Spleen (tissue), 11 donors: ENCODE measurements at regions not wholly inside any gene's neighbourhood (a gene's known extent, or its start where the extent isn't known, plus 50 kb on each side); places are given as distances from the start of the nearest gene placed in this dataset.

Experiments
- DNase-seq: peaks from one replicate; pipeline ENCODE4 v3.0.0-alpha.2; 2020
- H3K27ac ChIP-seq, 8 donors: fragments of 200-600 bp; sonication (generic) in 7 of 8; 1 replicate in 4 of 8; 2 replicates in 4 of 8; pipeline versions ENCODE4 v1.5.0 to v1.8.0; 2016 to 2021; ENCODE audit warnings: inconsistent platforms in 4 of 8, mild to moderate bottlenecking in 4 of 8, moderate library complexity in 1 of 8
- H3K27me3 ChIP-seq, 7 donors: fragments of 200-600 bp; sonication (generic) in 6 of 7; replicated peaks in 1 of 7; 1 replicate in 4 of 7; 2 replicates in 3 of 7; pipeline versions ENCODE4 v1.5.0 to v1.8.0; 2016 to 2021; ENCODE audit warnings: inconsistent platforms in 3 of 7, mild to moderate bottlenecking in 1 of 7
- H3K36me3 ChIP-seq, 6 donors: fragments of 200-600 bp; sonication (generic) in 5 of 6; 1 replicate in 4 of 6; 2 replicates in 2 of 6; pipeline versions ENCODE4 v1.5.0 to v1.8.0; 2016 to 2021; ENCODE audit warnings: inconsistent platforms in 2 of 6
- H3K4me1 ChIP-seq, 6 donors: fragments of 200-600 bp; sonication (generic) in 5 of 6; 1 replicate in 3 of 6; 2 replicates in 3 of 6; pipeline versions ENCODE4 v1.5.0 to v1.8.0; 2016 to 2021; ENCODE audit warnings: inconsistent platforms in 3 of 6
- H3K4me3 ChIP-seq, 8 donors: fragments of 200-600 bp; sonication (generic) in 7 of 8; 1 replicate in 4 of 8; 2 replicates in 4 of 8; pipeline versions ENCODE4 v1.5.0 to v1.8.0; 2016 to 2021; ENCODE audit warnings: inconsistent platforms in 4 of 8, mild to moderate bottlenecking in 4 of 8, moderate library complexity in 2 of 8
- H3K9me3 ChIP-seq, 8 donors: fragments of 200-600 bp; sonication (generic) in 7 of 8; 1 replicate in 4 of 8; 2 replicates in 4 of 8; pipeline versions ENCODE4 v1.5.0 to v1.8.0; 2016 to 2021; ENCODE audit warnings: inconsistent platforms in 4 of 8
- POLR2A ChIP-seq, 3 donors: fragments of 450-650 bp; IDR thresholded peaks; one replicate each; pipeline ENCODE4 v1.5.1; 2017; ENCODE audit warnings: antibody characterized with exemption in 3 of 3, mild to moderate bottlenecking in 1 of 3
- POLR2AphosphoS5 ChIP-seq, 3 donors: sonication (generic); formaldehyde crosslinking; IDR thresholded peaks; one replicate each; pipeline ENCODE4 v1.5.1; 2017; ENCODE audit warnings: antibody characterized with exemption in 3 of 3
- WGBS, 5 donors: extraction: QIAGEN DNeasy Blood & Tissue Kit in 3 of 5; methylation state at CpG; one replicate each; pipeline versions ENCODE4 v1.1.5 to v1.1.7; 2013 to 2018; 5-methylcytosine and 5-hydroxymethylcytosine counted together
- intact Hi-C: fragments of 100-400 bp; cut with DNase I; formaldehyde crosslinking; loops from one replicate; pipeline ENCODE4 v1.15.0; 2023; ENCODE audit warnings: low total_unique reads
- TF ChIP-seq, protein P1 (sequence below), 11 experiments: fragments of 200-600 bp in 7 of 11; fragments of 450-650 bp in 4 of 11; sonication (generic) in 4 of 11; IDR thresholded peaks in 8 of 11; conservative IDR thresholded peaks in 3 of 11; 1 replicate in 7 of 11; 2 replicates in 4 of 11; pipeline versions ENCODE4 v1.4.0 to v1.8.0; 2016 to 2021; ENCODE audit warnings: antibody characterized with exemption in 11 of 11, inconsistent platforms in 4 of 11, mild to moderate bottlenecking in 1 of 11
- donor health status: healthy with polysubstance abuse.
- donor health status: DM: no; HTN: no; CAD: no; lungs with moderate emphysema.
- donor health status: DM: no; HTN: no; CAD: no.
- donor health status: Bipolar disorder and iron deficiency.
- donor health status: healthy.
- donor health status: DM: no; HTN: no; CAD: no.
- donor health status: DM: yes; HTN: yes; CAD: no.

DNA sequence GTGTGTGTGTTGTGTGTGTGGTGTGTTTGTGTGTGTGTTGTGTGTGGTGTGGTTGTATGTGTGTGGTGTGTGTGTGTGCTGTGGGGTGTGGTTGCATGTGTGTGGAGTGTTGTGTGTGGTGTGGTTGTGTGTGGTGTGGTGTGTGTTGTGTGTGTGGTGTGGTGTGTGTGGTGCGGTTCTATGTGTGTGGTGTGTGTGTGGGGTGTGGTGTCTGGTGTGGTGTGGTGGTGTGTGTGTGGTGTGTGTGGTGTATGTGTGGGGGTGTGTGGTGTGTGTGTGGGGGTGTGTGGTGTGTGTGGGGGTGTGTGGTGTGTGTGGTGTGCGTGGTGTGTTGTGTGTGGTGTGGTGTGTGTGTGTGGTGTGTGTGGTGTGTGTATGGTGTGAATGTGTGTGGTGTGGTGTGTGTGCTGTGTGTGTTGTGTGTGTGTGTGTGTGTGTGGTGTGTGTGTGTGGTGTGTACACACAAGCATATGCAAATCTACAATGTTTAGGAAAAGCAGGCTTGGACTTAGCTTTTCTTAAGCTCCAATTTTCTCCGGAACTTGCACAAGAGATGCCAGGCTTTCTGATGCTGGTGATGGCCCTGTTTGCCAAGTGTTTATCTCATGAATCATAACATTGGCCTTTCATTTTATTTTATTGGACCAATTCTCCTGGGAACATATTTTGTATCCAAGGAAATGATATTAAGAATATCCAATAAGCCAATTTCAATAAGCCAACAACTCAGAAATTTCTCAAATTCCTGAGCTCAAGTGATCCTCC lies 148.7 kb downstream of the SPATA18 start:
- DNase-seq = no peak
- intact Hi-C loops = no loop called here
- Histone ChIP-seq H3K4me3 (no peak overlapping the region), H3K4me1 (no peaks in the 10 kb centered on the region), H3K27me3 (no peaks in the 10 kb centered on the region), H3K9me3 (no peaks in the 10 kb centered on the region), H3K36me3 (no peaks in the 10 kb centered on the region), H3K27ac (no peak overlapping the region)
- 73 to 97% (median 91%) methylated on average over 3 of the region's 3 CpGs for WGBS, 5 donors
- TF ChIP-seq POLR2A (IDR thresholded peaks at IDR 0.05) = no peak
- TF ChIP-seq, protein P1, sequence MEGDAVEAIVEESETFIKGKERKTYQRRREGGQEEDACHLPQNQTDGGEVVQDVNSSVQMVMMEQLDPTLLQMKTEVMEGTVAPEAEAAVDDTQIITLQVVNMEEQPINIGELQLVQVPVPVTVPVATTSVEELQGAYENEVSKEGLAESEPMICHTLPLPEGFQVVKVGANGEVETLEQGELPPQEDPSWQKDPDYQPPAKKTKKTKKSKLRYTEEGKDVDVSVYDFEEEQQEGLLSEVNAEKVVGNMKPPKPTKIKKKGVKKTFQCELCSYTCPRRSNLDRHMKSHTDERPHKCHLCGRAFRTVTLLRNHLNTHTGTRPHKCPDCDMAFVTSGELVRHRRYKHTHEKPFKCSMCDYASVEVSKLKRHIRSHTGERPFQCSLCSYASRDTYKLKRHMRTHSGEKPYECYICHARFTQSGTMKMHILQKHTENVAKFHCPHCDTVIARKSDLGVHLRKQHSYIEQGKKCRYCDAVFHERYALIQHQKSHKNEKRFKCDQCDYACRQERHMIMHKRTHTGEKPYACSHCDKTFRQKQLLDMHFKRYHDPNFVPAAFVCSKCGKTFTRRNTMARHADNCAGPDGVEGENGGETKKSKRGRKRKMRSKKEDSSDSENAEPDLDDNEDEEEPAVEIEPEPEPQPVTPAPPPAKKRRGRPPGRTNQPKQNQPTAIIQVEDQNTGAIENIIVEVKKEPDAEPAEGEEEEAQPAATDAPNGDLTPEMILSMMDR (IDR thresholded peaks at IDR 0.05 in 8 of 11, conservative IDR thresholded peaks at IDR 0.05 in 3 of 11) = no peak
- no peak for TF ChIP-seq POLR2AphosphoS5 (IDR thresholded peaks at IDR 0.05)

DNA sequence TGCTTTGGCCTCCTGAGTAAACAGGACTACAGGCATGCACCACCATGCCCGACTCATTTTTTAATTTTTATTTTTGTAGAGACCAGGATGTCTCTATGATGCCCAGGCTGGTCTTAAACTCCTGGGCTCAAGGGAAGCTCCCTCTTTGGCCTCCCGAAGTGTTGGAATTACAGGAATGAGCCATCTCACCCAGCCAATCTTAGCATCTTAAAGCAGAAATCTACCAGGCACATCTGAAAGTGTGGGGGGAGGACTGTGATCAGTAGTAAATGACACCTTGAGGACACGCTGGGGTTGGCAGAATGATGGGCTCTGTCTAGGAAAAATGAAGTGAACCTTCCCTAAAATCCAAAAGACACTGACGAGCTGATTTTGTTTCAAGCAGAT lies 149.2 kb downstream of the SPATA18 start:
- 82 to 94% (median 87%) methylated on average over 4 of the region's 4 CpGs for WGBS, 5 donors

DNA sequence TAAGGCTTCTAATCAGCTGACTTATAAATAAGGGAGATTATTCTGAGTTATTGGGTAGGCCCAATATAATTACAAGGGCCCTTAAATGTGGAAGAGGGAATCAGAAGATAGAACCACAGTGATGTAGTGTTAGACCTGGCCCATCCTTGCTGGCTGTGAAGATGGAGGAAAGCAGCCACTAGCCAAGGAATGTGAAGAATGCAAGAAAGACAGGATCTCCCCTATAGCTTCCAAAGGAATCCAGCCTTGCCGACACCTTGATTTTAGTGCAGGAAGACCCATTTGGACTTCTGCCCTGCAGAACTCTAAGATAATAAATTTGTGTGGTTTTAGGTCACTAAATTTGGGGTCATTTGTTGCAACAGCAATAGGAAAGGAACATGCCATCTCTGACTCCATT lies 150.6 kb downstream of the SPATA18 start:
- DNase-seq = no peak
- H3K9me3 ChIP-seq = no peaks in the 10 kb centered on the region
- H3K27me3 ChIP-seq = no peaks in the 10 kb centered on the region
- TF ChIP-seq, protein P1 (IDR thresholded peaks at IDR 0.05 in 8 of 11, conservative IDR thresholded peaks at IDR 0.05 in 3 of 11) = no peak
- TF ChIP-seq POLR2A (IDR thresholded peaks at IDR 0.05) (no peak), POLR2AphosphoS5 (IDR thresholded peaks at IDR 0.05) (no peak)
- H3K27ac ChIP-seq = no peak overlapping the region
- WGBS, 5 donors = 80 to 100% (median 90%) methylated on average over 1 of the region's 1 CpG
- intact Hi-C loops = no loop called here
- H3K4me1 ChIP-seq = no peaks in the 10 kb centered on the region
- no peaks in the 10 kb centered on the region for H3K36me3 ChIP-seq
- no peak overlapping the region for H3K4me3 ChIP-seq

More for the DNA sequence above, 149.2 kb downstream of the SPATA18 start:
- H3K4me1 ChIP-seq = no peaks in the 10 kb centered on the region
- no peaks in the 10 kb centered on the region for H3K27me3 ChIP-seq
- no peaks in the 10 kb centered on the region for H3K9me3 ChIP-seq
- no peak for DNase-seq
- no peaks in the 10 kb centered on the region for H3K36me3 ChIP-seq
- H3K4me3 ChIP-seq = no peak overlapping the region
- no peak overlapping the region for H3K27ac ChIP-seq
- TF ChIP-seq, protein P1 (IDR thresholded peaks at IDR 0.05 in 8 of 11, conservative IDR thresholded peaks at IDR 0.05 in 3 of 11) = no peak
- TF ChIP-seq POLR2A (IDR thresholded peaks at IDR 0.05) (no peak), POLR2AphosphoS5 (IDR thresholded peaks at IDR 0.05) (no peak)
- intact Hi-C loops = no loop called here

DNA sequence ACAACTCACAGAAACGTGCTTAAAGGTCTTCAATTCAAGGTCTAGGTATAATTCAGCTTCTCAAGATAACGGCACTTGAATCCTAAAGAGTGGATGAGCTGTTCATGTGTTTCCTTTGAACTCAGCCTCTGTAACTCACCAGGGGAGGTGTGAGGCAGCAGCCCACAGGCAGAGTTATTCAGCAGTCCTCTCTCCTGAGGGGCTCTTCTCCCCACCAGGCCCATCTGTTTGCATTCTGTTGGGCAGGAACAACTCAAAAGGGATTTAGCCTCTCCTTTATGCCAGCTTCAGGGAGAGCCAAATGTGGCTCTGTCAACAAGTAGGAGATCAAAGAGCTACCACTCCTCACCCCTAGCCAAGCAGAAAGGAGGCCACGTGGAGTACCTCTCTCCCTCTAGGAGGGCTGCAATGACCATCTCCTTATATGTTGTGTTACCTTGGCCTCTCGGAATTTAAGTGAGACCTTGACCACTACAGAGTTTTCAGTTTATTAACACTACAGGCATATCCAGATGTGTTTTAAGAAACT lies 151.2 kb downstream of the SPATA18 start:
- H3K27me3 ChIP-seq = no peaks in the 10 kb centered on the region
- TF ChIP-seq POLR2A (IDR thresholded peaks at IDR 0.05) = no peak
- TF ChIP-seq POLR2AphosphoS5 (IDR thresholded peaks at IDR 0.05) = no peak
- TF ChIP-seq, protein P1 (IDR thresholded peaks at IDR 0.05 in 8 of 11, conservative IDR thresholded peaks at IDR 0.05 in 3 of 11) = no peak
- H3K9me3 ChIP-seq = no peaks in the 10 kb centered on the region
- no peaks in the 10 kb centered on the region for H3K36me3 ChIP-seq
- intact Hi-C loops = no loop called here
- H3K4me1 ChIP-seq = no peaks in the 10 kb centered on the region
- H3K27ac ChIP-seq = no peak overlapping the region
- no peak overlapping the region for H3K4me3 ChIP-seq
- no peak for DNase-seq
- WGBS, 5 donors = 63 to 81% (median 75%) methylated on average over 4 of the region's 4 CpGs
